ENCODE measurements at regions not wholly inside any gene's neighbourhood (a gene's known extent, or its start where the extent isn't known, plus 50 kb on each side); places are given as distances from the start of the nearest gene placed in this dataset.

- TF ChIP-seq CEBPB (IDR thresholded peaks at IDR 0.05) (no peak), YY1 (IDR thresholded peaks at IDR 0.05; ENCODE audit: low read depth) (no peak)
Observed at GRCh38 chr1:143691400-143691891, 280.3 kb downstream of the FAM72C start.

DNA sequence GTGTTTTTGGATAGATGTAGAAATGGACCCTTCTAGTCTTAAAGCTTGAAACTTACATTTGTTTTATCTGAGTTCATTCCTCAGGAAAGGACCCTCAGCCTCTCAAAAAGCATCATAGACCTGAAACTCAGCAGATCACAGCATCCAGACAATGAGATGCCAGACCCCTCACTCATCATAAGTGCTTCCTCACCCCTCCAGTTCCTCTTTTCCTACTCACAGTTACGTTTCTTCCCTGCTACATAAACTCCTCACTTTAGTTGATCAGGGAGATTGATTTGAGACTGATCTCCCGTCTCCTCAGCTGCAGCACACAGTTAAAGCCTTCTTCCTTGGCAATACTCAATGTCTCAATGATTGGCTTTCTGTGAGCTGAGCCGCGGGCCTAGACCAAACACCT is 282.0 kb downstream of the FAM72C start:
- TF ChIP-seq NFIC (IDR thresholded peaks at IDR 0.05) (no peak), USF1 (IDR thresholded peaks at IDR 0.05) (no peak), REST (IDR thresholded peaks at IDR 0.05; ENCODE audit: low read depth) (no peak), TEAD4 (IDR thresholded peaks at IDR 0.05) (no peak), FOXM1 (IDR thresholded peaks at IDR 0.05; ENCODE audit: borderline replicate concordance, low read depth) (no peak), EP300 (IDR thresholded peaks at IDR 0.05; ENCODE audit: borderline replicate concordance) (no peak), RAD21 (IDR thresholded peaks at IDR 0.05; ENCODE audit: low read depth) (no peak)
- TF ChIP-seq, protein P1, sequence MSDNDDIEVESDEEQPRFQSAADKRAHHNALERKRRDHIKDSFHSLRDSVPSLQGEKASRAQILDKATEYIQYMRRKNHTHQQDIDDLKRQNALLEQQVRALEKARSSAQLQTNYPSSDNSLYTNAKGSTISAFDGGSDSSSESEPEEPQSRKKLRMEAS (IDR thresholded peaks at IDR 0.05) = no peak

DNA sequence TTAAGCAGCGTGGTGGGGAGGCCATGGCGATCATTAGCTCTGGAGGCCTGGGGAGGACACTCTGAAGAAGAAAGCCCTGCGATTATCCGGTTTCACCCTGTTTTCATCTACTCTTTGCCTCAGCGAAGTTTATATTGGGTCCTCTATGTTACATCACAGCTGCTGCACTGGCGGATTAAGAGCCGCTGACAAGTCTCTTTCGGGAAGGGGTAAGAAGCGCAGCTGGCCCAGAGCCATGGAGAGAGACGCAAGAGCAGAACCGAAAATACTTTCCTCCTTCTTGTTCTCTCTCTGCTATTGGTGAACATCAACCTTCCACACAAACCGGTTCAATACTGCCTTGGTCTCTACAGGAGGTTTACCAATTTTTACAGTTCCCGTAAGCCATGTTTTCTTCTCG is 291.5 kb downstream of the FAM72C start:
- no peak for TF ChIP-seq REST (IDR thresholded peaks at IDR 0.05; ENCODE audit: low read depth)
- no peak for TF ChIP-seq TEAD4 (IDR thresholded peaks at IDR 0.05)
- no peak for TF ChIP-seq NFIC (IDR thresholded peaks at IDR 0.05)

GRCh38 chr1:143672983-143673382 is 298.8 kb downstream of the FAM72C start:
- TF ChIP-seq NFIC (IDR thresholded peaks at IDR 0.05) = no peak
- TF ChIP-seq USF1 (IDR thresholded peaks at IDR 0.05) = no peak
- no peak for TF ChIP-seq YY1 (IDR thresholded peaks at IDR 0.05; ENCODE audit: low read depth)
- TF ChIP-seq TEAD4 (IDR thresholded peaks at IDR 0.05) = no peak
- no peak for TF ChIP-seq RAD21 (IDR thresholded peaks at IDR 0.05; ENCODE audit: low read depth)
- TF ChIP-seq CREB1 (IDR thresholded peaks at IDR 0.05; ENCODE audit: low read depth) = no peak
- TF ChIP-seq TCF12 (IDR thresholded peaks at IDR 0.05; ENCODE audit: low read depth) = no peak
- TF ChIP-seq REST (IDR thresholded peaks at IDR 0.05; ENCODE audit: low read depth) = no peak
- TF ChIP-seq, protein P1 (IDR thresholded peaks at IDR 0.05) = no peak
- no peak for TF ChIP-seq EP300 (IDR thresholded peaks at IDR 0.05; ENCODE audit: borderline replicate concordance)
- no peak for TF ChIP-seq EGR1 (IDR thresholded peaks at IDR 0.05)
- no peak for TF ChIP-seq TAF1 (IDR thresholded peaks at IDR 0.05; ENCODE audit: low read depth)
- TF ChIP-seq FOXM1 (IDR thresholded peaks at IDR 0.05; ENCODE audit: borderline replicate concordance, low read depth) = no peak
- no peak for TF ChIP-seq ZBTB7A (IDR thresholded peaks at IDR 0.05; ENCODE audit: low read depth)
- no peak for TF ChIP-seq CEBPB (IDR thresholded peaks at IDR 0.05)

- TF ChIP-seq CREB1 (IDR thresholded peaks at IDR 0.05; ENCODE audit: low read depth) = no peak
Observed at GRCh38 chr1:143667730-143668129, 304.1 kb downstream of the FAM72C start.

DNA sequence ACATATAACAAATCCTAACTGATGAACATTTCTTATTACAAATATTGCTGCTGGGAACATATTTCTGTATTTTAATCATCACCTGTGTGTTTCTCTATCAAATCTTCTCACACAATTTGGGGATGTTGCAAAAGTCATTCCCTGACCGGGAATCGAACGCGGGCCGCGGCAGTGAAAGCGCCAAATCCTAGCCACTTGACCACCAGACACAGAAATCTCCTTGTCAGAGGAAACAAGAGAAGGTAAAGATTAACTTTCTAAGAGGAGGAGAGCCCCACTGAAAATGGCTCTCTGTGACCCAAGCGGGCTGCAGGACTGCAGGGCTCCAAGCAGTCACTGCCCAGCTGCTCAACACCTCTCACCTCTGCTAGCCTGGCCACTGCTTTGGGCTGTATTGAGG is 304.9 kb downstream of the FAM72C start:
- TF ChIP-seq NFIC (IDR thresholded peaks at IDR 0.05) (no peak), REST (IDR thresholded peaks at IDR 0.05; ENCODE audit: low read depth) (no peak), CEBPB (IDR thresholded peaks at IDR 0.05) (no peak), EGR1 (IDR thresholded peaks at IDR 0.05) (no peak), FOXM1 (IDR thresholded peaks at IDR 0.05; ENCODE audit: borderline replicate concordance, low read depth) (no peak), ZBTB7A (IDR thresholded peaks at IDR 0.05; ENCODE audit: low read depth) (no peak), EP300 (IDR thresholded peaks at IDR 0.05; ENCODE audit: borderline replicate concordance) (no peak), USF1 (IDR thresholded peaks at IDR 0.05) (no peak), RAD21 (IDR thresholded peaks at IDR 0.05; ENCODE audit: low read depth) (no peak)
- TF ChIP-seq, protein P1 (IDR thresholded peaks at IDR 0.05) = no peak

All from Ishikawa (cell line).